ENCODE measurements at regions not wholly inside any gene's neighbourhood (a gene's known extent, or its start where the extent isn't known, plus 50 kb on each side); places are given as distances from the start of the nearest gene placed in this dataset.

GRCh38 chr18:43651057-43651456 lies 373.8 kb upstream of the SYT4 start:
- Histone ChIP-seq H3K27me3 (ENCODE audit: control insufficient read depth in 1 of 2, insufficient read depth in 1 of 2, low read length in 2 of 2) (no peaks in the 10 kb centered on the region), H3K9ac (ENCODE audit: low read length) (no peak overlapping the region), H3K79me1 (replicated peaks; ENCODE audit: low read length, poor library complexity, severe bottlenecking) (no peaks in the 10 kb centered on the region), H3K4me3 (ENCODE audit: insufficient read depth in 1 of 2, low read depth in 1 of 2, low read length in 2 of 2) (no peak overlapping the region), H3K23ac (ENCODE audit: low read length in 2 of 2) (no peak overlapping the region), H3K4me2 (ENCODE audit: low read length, poor library complexity, severe bottlenecking) (no peak overlapping the region), H3K4me1 (ENCODE audit: control insufficient read depth, insufficient read depth, low read depth, low read length) (no peaks in the 10 kb centered on the region), H3K27ac (ENCODE audit: low read length, poor library complexity, severe bottlenecking) (no peak overlapping the region), H4K91ac (ENCODE audit: low read length) (no peak overlapping the region), H4K8ac (ENCODE audit: low read length) (no peak overlapping the region), H3K18ac (ENCODE audit: low read depth in 1 of 2, low read length in 2 of 2) (no peak overlapping the region), H3K9me3 (ENCODE audit: control insufficient read depth, low read length) (no peaks in the 10 kb centered on the region), H3K4ac (ENCODE audit: low read depth in 1 of 2, low read length in 2 of 2) (no peak overlapping the region), H2BK5ac (ENCODE audit: low read depth, low read length, poor library complexity, severe bottlenecking) (no peak overlapping the region), H3K14ac (ENCODE audit: low read length in 2 of 2) (no peak overlapping the region), H2BK120ac (ENCODE audit: low read depth, low read length) (no peak overlapping the region), H2AFZ (ENCODE audit: low read depth, low read length) (no peak overlapping the region), H2BK12ac (ENCODE audit: low read length in 2 of 2) (no peak overlapping the region), H3K36me3 (ENCODE audit: control insufficient read depth in 1 of 2, insufficient read depth in 2 of 2, low read depth in 1 of 2, low read length in 2 of 2) (no peaks in the 10 kb centered on the region), H2BK15ac (ENCODE audit: low read depth, poor library complexity, severe bottlenecking) (no peak overlapping the region), H2AK5ac (ENCODE audit: low read length, severe bottlenecking) (no peak overlapping the region)
- DNase-seq = peak; percentile 14
- WGBS = 7% methylated on average over 2 of the region's 2 CpGs

GRCh38 chr18:43656547-43656946 lies 379.3 kb upstream of the SYT4 start:
- Histone ChIP-seq H2BK5ac (ENCODE audit: low read depth, low read length, poor library complexity, severe bottlenecking) (no peak overlapping the region), H2AFZ (ENCODE audit: low read depth, low read length) (no peak overlapping the region), H2BK120ac (ENCODE audit: low read depth, low read length) (no peak overlapping the region), H2BK12ac (ENCODE audit: low read length in 2 of 2) (no peak overlapping the region), H3K4me2 (ENCODE audit: low read length, poor library complexity, severe bottlenecking) (no peak overlapping the region), H3K27ac (ENCODE audit: low read length, poor library complexity, severe bottlenecking) (no peak overlapping the region), H3K4ac (ENCODE audit: low read depth in 1 of 2, low read length in 2 of 2) (no peak overlapping the region), H4K91ac (ENCODE audit: low read length) (no peak overlapping the region), H3K9me3 (ENCODE audit: control insufficient read depth, low read length) (no peaks in the 10 kb centered on the region), H3K23ac (ENCODE audit: low read length in 2 of 2) (no peak overlapping the region), H2BK15ac (ENCODE audit: low read depth, poor library complexity, severe bottlenecking) (no peak overlapping the region), H3K4me1 (ENCODE audit: control insufficient read depth, insufficient read depth, low read depth, low read length) (no peaks in the 10 kb centered on the region), H4K8ac (ENCODE audit: low read length) (no peak overlapping the region), H3K4me3 (ENCODE audit: insufficient read depth in 1 of 2, low read depth in 1 of 2, low read length in 2 of 2) (no peak overlapping the region), H3K18ac (ENCODE audit: low read depth in 1 of 2, low read length in 2 of 2) (no peak overlapping the region), H3K14ac (ENCODE audit: low read length in 2 of 2) (no peak overlapping the region), H3K27me3 (ENCODE audit: control insufficient read depth in 1 of 2, insufficient read depth in 1 of 2, low read length in 2 of 2) (no peaks in the 10 kb centered on the region), H3K79me1 (replicated peaks; ENCODE audit: low read length, poor library complexity, severe bottlenecking) (no peaks in the 10 kb centered on the region), H2AK5ac (ENCODE audit: low read length, severe bottlenecking) (no peak overlapping the region), H3K36me3 (ENCODE audit: control insufficient read depth in 1 of 2, insufficient read depth in 2 of 2, low read depth in 1 of 2, low read length in 2 of 2) (no peaks in the 10 kb centered on the region), H3K9ac (ENCODE audit: low read length) (no peak overlapping the region)
- WGBS = no CpG with 5 or more reads among the region's 2 CpGs
- DNase-seq = no peak

- no peak overlapping the region for H2BK5ac ChIP-seq (ENCODE audit: low read depth, low read length, poor library complexity, severe bottlenecking)
- H3K36me3 ChIP-seq (ENCODE audit: control insufficient read depth in 1 of 2, insufficient read depth in 2 of 2, low read depth in 1 of 2, low read length in 2 of 2) = no peaks in the 10 kb centered on the region
- peak overlapping the region in 1 of 2 experiments; percentile 55 for H3K14ac ChIP-seq (ENCODE audit: low read length in 2 of 2)
- H3K27ac ChIP-seq (ENCODE audit: low read length, poor library complexity, severe bottlenecking) = peak overlapping the region; percentile 63
- H3K4me3 ChIP-seq (ENCODE audit: insufficient read depth in 1 of 2, low read depth in 1 of 2, low read length in 2 of 2) = no peak overlapping the region
- H3K9ac ChIP-seq (ENCODE audit: low read length) = no peak overlapping the region
- H3K18ac ChIP-seq (ENCODE audit: low read depth in 1 of 2, low read length in 2 of 2) = peak overlapping the region in 1 of 2 experiments; percentile 78
- H2BK15ac ChIP-seq (ENCODE audit: low read depth, poor library complexity, severe bottlenecking) = no peak overlapping the region
- H3K23ac ChIP-seq (ENCODE audit: low read length in 2 of 2) = no peak overlapping the region
- WGBS = 63% methylated on average over 2 of the region's 2 CpGs
- no peaks in the 10 kb centered on the region for H3K79me1 ChIP-seq (replicated peaks; ENCODE audit: low read length, poor library complexity, severe bottlenecking)
- H2AFZ ChIP-seq (ENCODE audit: low read depth, low read length) = no peak overlapping the region
- peak overlapping the region in 1 of 2 experiments; percentile 58 for H3K4ac ChIP-seq (ENCODE audit: low read depth in 1 of 2, low read length in 2 of 2)
- peaks cover 1% of the 10 kb centered on the region for H3K4me1 ChIP-seq (ENCODE audit: control insufficient read depth, insufficient read depth, low read depth, low read length)
- H3K27me3 ChIP-seq (ENCODE audit: control insufficient read depth in 1 of 2, insufficient read depth in 1 of 2, low read length in 2 of 2) = no peaks in the 10 kb centered on the region
- no peak overlapping the region for H4K8ac ChIP-seq (ENCODE audit: low read length)
- H3K4me2 ChIP-seq (ENCODE audit: low read length, poor library complexity, severe bottlenecking) = no peak overlapping the region
- DNase-seq = peak; percentile 74
- H4K91ac ChIP-seq (ENCODE audit: low read length) = no peak overlapping the region
- peak overlapping the region in 1 of 2 experiments; percentile 95 for H2BK12ac ChIP-seq (ENCODE audit: low read length in 2 of 2)
- H2AK5ac ChIP-seq (ENCODE audit: low read length, severe bottlenecking) = peak overlapping the region; percentile 23
- H2BK120ac ChIP-seq (ENCODE audit: low read depth, low read length) = no peak overlapping the region
- H3K9me3 ChIP-seq (ENCODE audit: control insufficient read depth, low read length) = no peaks in the 10 kb centered on the region
Measured at GRCh38 chr18:43661570-43661969, 384.3 kb upstream of the SYT4 start.

GRCh38 chr18:43662657-43663056 lies 385.4 kb upstream of the SYT4 start:
- Histone ChIP-seq H2BK12ac (ENCODE audit: low read length in 2 of 2) (no peak overlapping the region), H2AFZ (ENCODE audit: low read depth, low read length) (no peak overlapping the region), H2AK5ac (ENCODE audit: low read length, severe bottlenecking) (no peak overlapping the region), H2BK5ac (ENCODE audit: low read depth, low read length, poor library complexity, severe bottlenecking) (no peak overlapping the region), H3K18ac (ENCODE audit: low read depth in 1 of 2, low read length in 2 of 2) (no peak overlapping the region), H3K36me3 (ENCODE audit: control insufficient read depth in 1 of 2, insufficient read depth in 2 of 2, low read depth in 1 of 2, low read length in 2 of 2) (no peaks in the 10 kb centered on the region), H3K4me3 (ENCODE audit: insufficient read depth in 1 of 2, low read depth in 1 of 2, low read length in 2 of 2) (no peak overlapping the region), H3K4me2 (ENCODE audit: low read length, poor library complexity, severe bottlenecking) (peak overlapping the region; percentile 45), H2BK120ac (ENCODE audit: low read depth, low read length) (no peak overlapping the region), H3K4me1 (ENCODE audit: control insufficient read depth, insufficient read depth, low read depth, low read length) (peaks cover 1% of the 10 kb centered on the region), H3K4ac (ENCODE audit: low read depth in 1 of 2, low read length in 2 of 2) (no peak overlapping the region), H4K91ac (ENCODE audit: low read length) (no peak overlapping the region), H3K9me3 (ENCODE audit: control insufficient read depth, low read length) (no peaks in the 10 kb centered on the region), H3K23ac (ENCODE audit: low read length in 2 of 2) (no peak overlapping the region), H3K27ac (ENCODE audit: low read length, poor library complexity, severe bottlenecking) (peak overlapping the region; percentile 97), H3K14ac (ENCODE audit: low read length in 2 of 2) (no peak overlapping the region), H4K8ac (ENCODE audit: low read length) (no peak overlapping the region), H2BK15ac (ENCODE audit: low read depth, poor library complexity, severe bottlenecking) (no peak overlapping the region), H3K27me3 (ENCODE audit: control insufficient read depth in 1 of 2, insufficient read depth in 1 of 2, low read length in 2 of 2) (no peaks in the 10 kb centered on the region), H3K9ac (ENCODE audit: low read length) (peak overlapping the region; percentile 61), H3K79me1 (replicated peaks; ENCODE audit: low read length, poor library complexity, severe bottlenecking) (no peaks in the 10 kb centered on the region)
- WGBS = 7% methylated on average over 2 of the region's 4 CpGs
- DNase-seq = peak; percentile 93
